Keratinocyte (primary cell): ENCODE measurements at regions not wholly inside any gene's neighbourhood (a gene's known extent, or its start where the extent isn't known, plus 50 kb on each side); places are given as distances from the start of the nearest gene placed in this dataset.

Experiments used
- EZH2 ChIP-seq: IDR thresholded peaks from one replicate; pipeline ENCODE4 v1.6.1; 2012; ENCODE audit warnings: inconsistent platforms, mild to moderate bottlenecking, low read length, moderate library complexity
- TF ChIP-seq, protein P1 (sequence below), 3 experiments: IDR thresholded peaks in 1 of 3; conservative IDR thresholded peaks in 1 of 3; optimal IDR thresholded peaks in 1 of 3; 2 replicates in 2 of 3; 3 replicates in 1 of 3; pipeline versions ENCODE3 to v1.5.1; 2011; ENCODE audit warnings: low read length in 3 of 3, mild to moderate bottlenecking in 3 of 3, moderate library complexity in 2 of 3, control low read depth in 1 of 3, inconsistent platforms in 1 of 3; ENCODE audit not compliant: insufficient read depth in 2 of 3; ENCODE audit errors: extremely low read depth in 1 of 3

DNA sequence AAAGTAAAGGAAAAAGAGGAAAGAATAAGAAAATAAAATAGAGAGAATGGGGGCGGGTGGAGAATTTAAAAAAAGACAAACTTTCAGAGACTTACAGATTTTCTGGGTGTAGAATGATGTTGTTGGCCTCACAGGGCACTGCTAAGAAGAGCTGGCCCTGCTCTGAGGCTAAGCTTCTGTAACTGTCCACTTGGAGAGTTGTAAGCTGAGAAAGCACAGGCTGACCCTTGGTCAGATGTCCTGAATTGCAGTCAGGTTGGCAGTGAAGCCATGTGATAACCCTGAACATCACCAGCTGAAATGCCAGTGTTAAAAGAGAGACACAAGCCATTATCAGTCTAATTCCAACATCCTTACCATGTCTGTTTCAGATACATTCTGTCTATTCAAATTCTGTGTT is 272.1 kb upstream of the SORCS1 start:
- TF ChIP-seq, protein P1, sequence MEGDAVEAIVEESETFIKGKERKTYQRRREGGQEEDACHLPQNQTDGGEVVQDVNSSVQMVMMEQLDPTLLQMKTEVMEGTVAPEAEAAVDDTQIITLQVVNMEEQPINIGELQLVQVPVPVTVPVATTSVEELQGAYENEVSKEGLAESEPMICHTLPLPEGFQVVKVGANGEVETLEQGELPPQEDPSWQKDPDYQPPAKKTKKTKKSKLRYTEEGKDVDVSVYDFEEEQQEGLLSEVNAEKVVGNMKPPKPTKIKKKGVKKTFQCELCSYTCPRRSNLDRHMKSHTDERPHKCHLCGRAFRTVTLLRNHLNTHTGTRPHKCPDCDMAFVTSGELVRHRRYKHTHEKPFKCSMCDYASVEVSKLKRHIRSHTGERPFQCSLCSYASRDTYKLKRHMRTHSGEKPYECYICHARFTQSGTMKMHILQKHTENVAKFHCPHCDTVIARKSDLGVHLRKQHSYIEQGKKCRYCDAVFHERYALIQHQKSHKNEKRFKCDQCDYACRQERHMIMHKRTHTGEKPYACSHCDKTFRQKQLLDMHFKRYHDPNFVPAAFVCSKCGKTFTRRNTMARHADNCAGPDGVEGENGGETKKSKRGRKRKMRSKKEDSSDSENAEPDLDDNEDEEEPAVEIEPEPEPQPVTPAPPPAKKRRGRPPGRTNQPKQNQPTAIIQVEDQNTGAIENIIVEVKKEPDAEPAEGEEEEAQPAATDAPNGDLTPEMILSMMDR (optimal IDR thresholded peaks at IDR 0.05 in 1 of 3, IDR thresholded peaks at IDR 0.05 in 1 of 3, conservative IDR thresholded peaks at IDR 0.05 in 1 of 3; ENCODE audit: extremely low read depth in 1 of 3, insufficient read depth in 2 of 3, low read length in 3 of 3): no peak
- no peak for TF ChIP-seq EZH2
